ENCODE measurements at regions not wholly inside any gene's neighbourhood (a gene's known extent, or its start where the extent isn't known, plus 50 kb on each side); places are given as distances from the start of the nearest gene placed in this dataset.

DNA sequence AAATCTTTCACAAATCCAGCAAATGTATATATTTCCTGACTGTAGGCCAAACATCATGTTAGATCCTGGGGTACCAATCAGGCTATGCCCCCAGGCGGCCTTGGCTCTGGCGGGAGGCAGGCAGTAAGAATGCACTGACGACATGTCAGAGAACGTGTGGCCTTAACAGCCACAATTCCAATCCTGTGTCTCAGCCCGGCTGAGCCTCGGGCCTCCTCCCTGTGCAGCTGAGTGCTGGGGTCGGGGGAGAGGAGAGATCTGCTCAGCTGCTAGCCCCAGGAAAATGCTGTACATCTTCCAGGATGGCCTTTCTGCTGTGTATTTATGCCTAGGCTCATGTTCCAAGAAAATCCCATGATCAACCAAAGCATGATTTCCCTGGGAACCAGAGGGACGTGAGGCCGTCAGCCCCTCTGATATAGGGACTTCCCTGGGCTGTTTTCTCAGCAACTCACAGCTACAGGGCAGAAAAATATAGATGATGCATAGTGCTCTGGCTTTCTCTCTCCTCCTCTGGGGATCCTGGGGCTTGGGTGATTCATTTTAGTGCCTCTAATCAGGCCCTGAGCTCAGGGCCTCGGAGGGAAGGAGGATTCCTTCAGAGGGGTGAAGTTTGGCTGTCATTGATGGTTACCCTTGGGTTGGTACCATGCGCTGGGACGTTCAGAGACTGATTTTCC, 604.0 kb downstream of the HS3ST4 start:
- ChIA-PET POLR2A (ENCODE audit: low non-redundant PET) (no interaction called here), CTCF (interaction anchor here (0.6 kb wide), 1 partner anchor 67 kb away, joined by 3 read pairs; no protein-coding TSS in a partner anchor)
- H3K27me3 ChIP-seq (replicated peaks; ENCODE audit: insufficient read depth, low read depth, low read length, poor library complexity): no peaks in the 10 kb centered on the region
- no peaks in the 10 kb centered on the region for H3K9me3 ChIP-seq (ENCODE audit: low read depth, low read length, poor library complexity, severe bottlenecking)
- H3K4me3 ChIP-seq (ENCODE audit: low read depth, low read length, poor library complexity, severe bottlenecking): no peak overlapping the region
- no peak overlapping the region for H3K27ac ChIP-seq (ENCODE audit: low read depth, low read length, poor library complexity, severe bottlenecking)
- intact Hi-C loops (cut with micrococcal nuclease; ENCODE audit: unreplicated experiment): no loop called here
- BruUV-seq (replicated peaks): no TSS peak
- no peak for DNase-seq (ENCODE audit: low spot score)
- no peaks in the 10 kb centered on the region for H3K4me1 ChIP-seq (ENCODE audit: insufficient read depth, low read length, poor library complexity, severe bottlenecking)
- no peaks in the 10 kb centered on the region for H3K36me3 ChIP-seq (ENCODE audit: insufficient read depth, low read length, poor library complexity, severe bottlenecking)
- TF ChIP-seq EZH2 (IDR thresholded peaks at IDR 0.05; ENCODE audit: borderline replicate concordance, low read depth, low read length, poor library complexity, severe bottlenecking) (no peak), CTCF (conservative IDR thresholded peaks at IDR 0.05; ENCODE audit: low read depth, low read length) (no peak)

DNA sequence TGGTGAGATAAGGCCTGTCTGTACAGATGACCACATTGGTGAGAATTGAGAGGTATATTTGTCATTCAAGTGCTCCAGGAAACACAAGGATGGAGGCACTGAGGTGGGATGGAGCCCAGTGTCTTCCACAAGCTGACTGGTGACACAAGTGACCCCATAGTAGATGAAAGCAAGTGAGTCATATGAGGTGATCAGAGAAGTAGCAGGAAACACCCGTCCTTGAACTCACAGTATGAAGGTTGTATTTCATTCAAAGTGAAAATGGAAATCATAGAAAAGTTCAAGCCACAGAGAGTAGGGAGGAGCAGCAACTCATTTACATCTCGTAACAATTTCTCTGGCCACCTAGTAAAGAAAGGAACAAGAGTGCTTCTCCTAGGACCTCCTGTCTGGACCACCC, 609.8 kb downstream of the HS3ST4 start:
- POLR2A ChIA-PET (ENCODE audit: low non-redundant PET): no interaction called here
- Histone ChIP-seq H3K4me1 (ENCODE audit: insufficient read depth, low read length, poor library complexity, severe bottlenecking) (no peaks in the 10 kb centered on the region), H3K4me3 (ENCODE audit: low read depth, low read length, poor library complexity, severe bottlenecking) (no peak overlapping the region), H3K36me3 (ENCODE audit: insufficient read depth, low read length, poor library complexity, severe bottlenecking) (no peaks in the 10 kb centered on the region), H3K27me3 (replicated peaks; ENCODE audit: insufficient read depth, low read depth, low read length, poor library complexity) (peaks cover 30% of the 10 kb centered on the region), H3K27ac (ENCODE audit: low read depth, low read length, poor library complexity, severe bottlenecking) (no peak overlapping the region), H3K9me3 (ENCODE audit: low read depth, low read length, poor library complexity, severe bottlenecking) (no peaks in the 10 kb centered on the region)
- CTCF ChIA-PET: no interaction called here
- intact Hi-C loops (cut with micrococcal nuclease; ENCODE audit: unreplicated experiment): no loop called here
- no peak for TF ChIP-seq EZH2 (IDR thresholded peaks at IDR 0.05; ENCODE audit: borderline replicate concordance, low read depth, low read length, poor library complexity, severe bottlenecking)
- TF ChIP-seq CTCF (conservative IDR thresholded peaks at IDR 0.05; ENCODE audit: low read depth, low read length): no peak
- DNase-seq (ENCODE audit: low spot score): no peak
- BruUV-seq (replicated peaks): no TSS peak

GRCh38 chr16:26316683-26317464, 625.1 kb downstream of the HS3ST4 start:
- Histone ChIP-seq H3K9me3 (ENCODE audit: low read depth, low read length, poor library complexity, severe bottlenecking) (no peaks in the 10 kb centered on the region), H3K4me3 (ENCODE audit: low read depth, low read length, poor library complexity, severe bottlenecking) (no peak overlapping the region), H3K36me3 (ENCODE audit: insufficient read depth, low read length, poor library complexity, severe bottlenecking) (no peaks in the 10 kb centered on the region), H3K27me3 (replicated peaks; ENCODE audit: insufficient read depth, low read depth, low read length, poor library complexity) (peaks cover 3% of the 10 kb centered on the region), H3K4me1 (ENCODE audit: insufficient read depth, low read length, poor library complexity, severe bottlenecking) (no peaks in the 10 kb centered on the region), H3K27ac (ENCODE audit: low read depth, low read length, poor library complexity, severe bottlenecking) (no peak overlapping the region)
- ChIA-PET POLR2A (ENCODE audit: low non-redundant PET) (no interaction called here), CTCF (no interaction called here)
- TF ChIP-seq EZH2 (IDR thresholded peaks at IDR 0.05; ENCODE audit: borderline replicate concordance, low read depth, low read length, poor library complexity, severe bottlenecking) (no peak), CTCF (conservative IDR thresholded peaks at IDR 0.05; ENCODE audit: low read depth, low read length) (no peak)
- DNase-seq (ENCODE audit: low spot score): no peak
- no TSS peak for BruUV-seq (replicated peaks)
- intact Hi-C loops (cut with micrococcal nuclease; ENCODE audit: unreplicated experiment): no loop called here
